Cardiac muscle cell (in vitro differentiated cells and primary cell): ENCODE measurements at regions not wholly inside any gene's neighbourhood (a gene's known extent, or its start where the extent isn't known, plus 50 kb on each side); places are given as distances from the start of the nearest gene placed in this dataset.

Experiments used
- DNase-seq, 2 donors: peaks; one replicate each; pipeline versions ENCODE4 v3.0.0 to v3.0.0-alpha.2; 2010 to 2017; ENCODE audit warnings: low read depth in 1 of 2, low spot score in 1 of 2
- H3K27ac ChIP-seq: fragments of 200-600 bp; sonication (generic); 2 replicates; pipeline ENCODE4 v1.5.1; 2016
- H3K27me3 ChIP-seq: fragments of 200-600 bp; sonication (generic); 2 replicates; pipeline ENCODE4 v1.6.0; 2016; ENCODE audit warnings: control low read depth
- H3K36me3 ChIP-seq: fragments of 200-600 bp; sonication (generic); 2 replicates; pipeline ENCODE4 v1.5.1; 2016; ENCODE audit warnings: control low read depth
- H3K4me1 ChIP-seq: fragments of 200-600 bp; sonication (generic); 2 replicates; pipeline ENCODE4 v1.8.1; 2017; ENCODE audit warnings: low read depth, mild to moderate bottlenecking, mixed run types
- H3K4me3 ChIP-seq: fragments of 200-600 bp; sonication (generic); 2 replicates; pipeline ENCODE4 v1.5.1; 2016; ENCODE audit warnings: mild to moderate bottlenecking
- H3K9me3 ChIP-seq: fragments of 200-600 bp; sonication (generic); 2 replicates; pipeline ENCODE4 v1.5.1; 2017; ENCODE audit warnings: low read depth, mild to moderate bottlenecking, control low read depth
- CTCF ChIP-seq: IDR thresholded peaks from 2 replicates; pipeline ENCODE4 v1.5.1; 2012; ENCODE audit warnings: low read depth, mild to moderate bottlenecking, low read length

GRCh38 chr5:57703721-57704120, 221.1 kb upstream of the ACTBL2 start:
- peaks cover 30% of the 10 kb centered on the region for H3K4me1 ChIP-seq
- no peaks in the 10 kb centered on the region for H3K36me3 ChIP-seq
- TF ChIP-seq CTCF: no peak
- H3K4me3 ChIP-seq: no peak overlapping the region
- DNase-seq: no peak
- H3K9me3 ChIP-seq: no peaks in the 10 kb centered on the region
- no peak overlapping the region for H3K27ac ChIP-seq
- H3K27me3 ChIP-seq: no peaks in the 10 kb centered on the region

GRCh38 chr5:57700484-57700883, 217.9 kb upstream of the ACTBL2 start:
- Histone ChIP-seq H3K4me1 (peaks cover 28% of the 10 kb centered on the region), H3K36me3 (no peaks in the 10 kb centered on the region), H3K27me3 (no peaks in the 10 kb centered on the region), H3K4me3 (no peak overlapping the region), H3K9me3 (no peaks in the 10 kb centered on the region), H3K27ac (no peak overlapping the region)
- no peak for DNase-seq
- no peak for TF ChIP-seq CTCF

- Histone ChIP-seq H3K36me3 (no peaks in the 10 kb centered on the region), H3K4me1 (peaks cover 28% of the 10 kb centered on the region), H3K9me3 (no peaks in the 10 kb centered on the region), H3K27ac (no peak overlapping the region), H3K4me3 (no peak overlapping the region), H3K27me3 (no peaks in the 10 kb centered on the region)
- TF ChIP-seq CTCF: no peak
- DNase-seq: no peak
These were observed 217.5 kb upstream of the ACTBL2 start for GRCh38 chr5:57700072-57700471.

- Histone ChIP-seq H3K27me3 (no peaks in the 10 kb centered on the region), H3K27ac (no peak overlapping the region), H3K4me1 (peaks cover 28% of the 10 kb centered on the region), H3K4me3 (no peak overlapping the region), H3K36me3 (no peaks in the 10 kb centered on the region), H3K9me3 (no peaks in the 10 kb centered on the region)
- DNase-seq: no peak
- no peak for TF ChIP-seq CTCF
These were observed 216.2 kb upstream of the ACTBL2 start for GRCh38 chr5:57698802-57699201.

GRCh38 chr5:57698086-57698485, 215.5 kb upstream of the ACTBL2 start:
- no peak for TF ChIP-seq CTCF

More at GRCh38 chr5:57698086-57698485, 215.5 kb upstream of the ACTBL2 start:
- no peak for DNase-seq
- H3K4me1 ChIP-seq: peaks cover 35% of the 10 kb centered on the region
- H3K27me3 ChIP-seq: no peaks in the 10 kb centered on the region
- H3K36me3 ChIP-seq: no peaks in the 10 kb centered on the region
- H3K4me3 ChIP-seq: no peak overlapping the region
- no peaks in the 10 kb centered on the region for H3K9me3 ChIP-seq
- H3K27ac ChIP-seq: no peak overlapping the region
